ENCODE measurements at regions not wholly inside any gene's neighbourhood (a gene's known extent, or its start where the extent isn't known, plus 50 kb on each side); places are given as distances from the start of the nearest gene placed in this dataset.

DNA sequence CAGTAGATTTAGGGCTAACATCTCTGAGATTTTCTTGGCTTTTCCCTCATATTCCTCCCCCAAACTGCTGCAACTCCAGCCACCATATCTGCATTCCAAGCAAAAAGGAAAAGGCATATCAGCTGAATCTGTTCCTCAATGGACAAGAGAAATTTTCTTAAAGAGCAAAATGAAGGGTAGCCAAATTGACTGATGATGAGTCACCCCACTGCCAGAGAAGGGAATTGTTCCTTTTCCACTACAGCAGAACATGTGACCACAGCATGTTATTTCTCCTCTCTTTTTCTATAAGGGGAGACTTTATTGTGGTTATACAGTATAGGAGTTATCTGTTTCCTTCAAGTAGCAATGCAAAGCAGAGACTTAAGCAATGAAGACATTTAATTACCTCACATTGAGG, 172.5 kb downstream of the MTHFS start:
- no peak overlapping the region for H2BK15ac ChIP-seq (ENCODE audit: low read length)
- no peak overlapping the region for H3K4me2 ChIP-seq (ENCODE audit: insufficient read depth, low read length, poor library complexity, severe bottlenecking)
- no peak overlapping the region for H2BK12ac ChIP-seq (ENCODE audit: low read length)
- no peak overlapping the region for H2BK5ac ChIP-seq (ENCODE audit: low read length)
- H2AFZ ChIP-seq (ENCODE audit: low read length): no peak overlapping the region
- no peak for DNase-seq (ENCODE audit: low spot score)
- no peak overlapping the region for H2BK120ac ChIP-seq (ENCODE audit: low read depth, low read length)
- no peak overlapping the region for H4K8ac ChIP-seq (ENCODE audit: low read depth, low read length)
- no peak overlapping the region for H3K9ac ChIP-seq (ENCODE audit: low read depth, low read length, poor library complexity)
- no peak overlapping the region for H3K23ac ChIP-seq (ENCODE audit: low read depth, low read length, poor library complexity)
- H3K4me1 ChIP-seq (ENCODE audit: control insufficient read depth in 2 of 2, insufficient read depth in 1 of 2, low read depth in 1 of 2, low read length in 2 of 2): no peaks in the 10 kb centered on the region
- no peak overlapping the region for H3K27ac ChIP-seq (replicated peaks; ENCODE audit: low read length)
- H4K91ac ChIP-seq (ENCODE audit: low read depth, low read length, poor library complexity): no peak overlapping the region
- peaks cover 0 to 12% (median 0%) of the 10 kb centered on the region in 3 experiments for H3K27me3 ChIP-seq (ENCODE audit: control insufficient read depth in 3 of 3, insufficient read depth in 3 of 3, low read depth in 1 of 3, low read length in 3 of 3)
- no peak overlapping the region for H3K18ac ChIP-seq (ENCODE audit: low read length)
- no peaks in the 10 kb centered on the region for H3K36me3 ChIP-seq (replicated peaks in 1 of 2; ENCODE audit: control insufficient read depth in 2 of 2, insufficient read depth in 2 of 2, low read length in 2 of 2)
- no peaks in the 10 kb centered on the region for H3K9me3 ChIP-seq (replicated peaks in 1 of 2; ENCODE audit: control insufficient read depth in 2 of 2, insufficient read depth in 1 of 2, low read depth in 1 of 2, low read length in 2 of 2)
- H3K14ac ChIP-seq (ENCODE audit: low read length): no peak overlapping the region
- no peaks in the 10 kb centered on the region for H3K79me1 ChIP-seq (ENCODE audit: low read depth, low read length)
- no peak overlapping the region for H3K4me3 ChIP-seq (ENCODE audit: low read length in 2 of 2)
- no peak overlapping the region for H3K4ac ChIP-seq (ENCODE audit: low read length)
- no peak overlapping the region for H2AK5ac ChIP-seq (ENCODE audit: low read depth, low read length)

DNA sequence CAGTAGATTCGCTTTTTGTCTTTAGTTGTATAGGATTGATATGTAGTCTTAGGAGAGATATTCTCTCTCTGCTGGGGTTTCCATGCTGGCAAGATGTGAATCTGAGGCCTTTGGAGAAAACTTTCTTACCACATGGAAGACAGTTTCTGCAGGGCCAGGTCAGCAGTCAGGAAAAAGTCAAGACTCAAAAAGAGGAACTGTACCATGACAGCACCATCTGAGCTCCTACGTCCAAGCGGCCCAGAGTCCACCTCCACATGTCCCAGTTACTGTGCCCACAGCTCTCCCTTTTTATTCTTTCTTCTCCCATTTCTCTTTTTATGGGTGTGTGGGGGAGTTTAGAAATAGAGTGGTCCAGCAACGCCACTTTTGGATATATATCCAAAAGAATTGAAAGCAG, 172.0 kb downstream of the MTHFS start:
- Histone ChIP-seq H4K8ac (ENCODE audit: low read depth, low read length) (no peak overlapping the region), H3K4me1 (ENCODE audit: control insufficient read depth in 2 of 2, insufficient read depth in 1 of 2, low read depth in 1 of 2, low read length in 2 of 2) (no peaks in the 10 kb centered on the region), H2AFZ (ENCODE audit: low read length) (no peak overlapping the region), H3K27me3 (ENCODE audit: control insufficient read depth in 3 of 3, insufficient read depth in 3 of 3, low read depth in 1 of 3, low read length in 3 of 3) (peaks cover 0 to 8% (median 0%) of the 10 kb centered on the region in 3 experiments), H3K4ac (ENCODE audit: low read length) (no peak overlapping the region), H2BK12ac (ENCODE audit: low read length) (no peak overlapping the region), H3K9me3 (replicated peaks in 1 of 2; ENCODE audit: control insufficient read depth in 2 of 2, insufficient read depth in 1 of 2, low read depth in 1 of 2, low read length in 2 of 2) (no peaks in the 10 kb centered on the region), H4K91ac (ENCODE audit: low read depth, low read length, poor library complexity) (no peak overlapping the region), H2BK120ac (ENCODE audit: low read depth, low read length) (no peak overlapping the region), H3K79me1 (ENCODE audit: low read depth, low read length) (no peaks in the 10 kb centered on the region), H3K14ac (ENCODE audit: low read length) (no peak overlapping the region), H3K9ac (ENCODE audit: low read depth, low read length, poor library complexity) (no peak overlapping the region), H3K27ac (replicated peaks; ENCODE audit: low read length) (no peak overlapping the region), H2BK15ac (ENCODE audit: low read length) (no peak overlapping the region), H3K36me3 (replicated peaks in 1 of 2; ENCODE audit: control insufficient read depth in 2 of 2, insufficient read depth in 2 of 2, low read length in 2 of 2) (no peaks in the 10 kb centered on the region), H3K18ac (ENCODE audit: low read length) (no peak overlapping the region), H3K4me2 (ENCODE audit: insufficient read depth, low read length, poor library complexity, severe bottlenecking) (no peak overlapping the region), H2BK5ac (ENCODE audit: low read length) (no peak overlapping the region), H3K23ac (ENCODE audit: low read depth, low read length, poor library complexity) (no peak overlapping the region), H3K4me3 (ENCODE audit: low read length in 2 of 2) (no peak overlapping the region), H2AK5ac (ENCODE audit: low read depth, low read length) (no peak overlapping the region)
- DNase-seq (ENCODE audit: low spot score): no peak
- no CpG with 5 or more reads among the region's 4 CpGs for WGBS, 2 donors (ENCODE audit: extremely low coverage in 2 of 2, insufficient read length in 2 of 2, insufficient replicate concordance in 1 of 2)

DNA sequence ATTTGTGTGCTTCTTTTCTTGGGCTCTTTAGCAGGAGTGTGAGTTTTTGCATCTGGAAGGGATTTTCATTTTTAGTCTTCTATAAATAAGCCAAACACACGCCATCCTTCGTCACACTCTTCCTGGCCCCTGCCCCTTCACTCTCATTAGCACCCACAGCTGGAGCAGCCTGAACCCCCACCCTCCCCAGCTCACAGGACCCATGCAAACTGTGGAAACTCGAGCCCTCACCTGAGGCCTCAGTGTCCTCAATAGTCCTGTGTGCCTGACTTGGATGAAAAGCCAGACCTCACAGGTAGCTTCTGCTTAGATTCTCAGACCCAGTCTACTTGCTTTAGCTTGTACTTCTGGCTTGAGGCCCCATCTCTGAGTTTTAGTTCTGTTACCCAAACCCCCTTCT, 167.9 kb downstream of the MTHFS start:
- no peaks in the 10 kb centered on the region for H3K79me1 ChIP-seq (ENCODE audit: low read depth, low read length)
- no peak overlapping the region for H3K18ac ChIP-seq (ENCODE audit: low read length)
- H3K4me1 ChIP-seq (ENCODE audit: control insufficient read depth in 2 of 2, insufficient read depth in 1 of 2, low read depth in 1 of 2, low read length in 2 of 2): no peaks in the 10 kb centered on the region
- H3K23ac ChIP-seq (ENCODE audit: low read depth, low read length, poor library complexity): no peak overlapping the region
- no peak overlapping the region for H3K4ac ChIP-seq (ENCODE audit: low read length)
- no peak overlapping the region for H3K4me2 ChIP-seq (ENCODE audit: insufficient read depth, low read length, poor library complexity, severe bottlenecking)
- no peak overlapping the region for H3K14ac ChIP-seq (ENCODE audit: low read length)
- WGBS, 2 donors (ENCODE audit: extremely low coverage in 2 of 2, insufficient read length in 2 of 2, insufficient replicate concordance in 1 of 2): no CpG with 5 or more reads among the region's 3 CpGs
- no peaks in the 10 kb centered on the region for H3K9me3 ChIP-seq (replicated peaks in 1 of 2; ENCODE audit: control insufficient read depth in 2 of 2, insufficient read depth in 1 of 2, low read depth in 1 of 2, low read length in 2 of 2)
- no peak overlapping the region for H2AFZ ChIP-seq (ENCODE audit: low read length)
- no peak overlapping the region for H2AK5ac ChIP-seq (ENCODE audit: low read depth, low read length)
- H2BK120ac ChIP-seq (ENCODE audit: low read depth, low read length): no peak overlapping the region
- no peak overlapping the region for H3K4me3 ChIP-seq (ENCODE audit: low read length in 2 of 2)
- DNase-seq (ENCODE audit: low spot score): no peak
- H3K9ac ChIP-seq (ENCODE audit: low read depth, low read length, poor library complexity): no peak overlapping the region
- no peaks in the 10 kb centered on the region for H3K27me3 ChIP-seq (ENCODE audit: control insufficient read depth in 3 of 3, insufficient read depth in 3 of 3, low read depth in 1 of 3, low read length in 3 of 3)
- H3K36me3 ChIP-seq (replicated peaks in 1 of 2; ENCODE audit: control insufficient read depth in 2 of 2, insufficient read depth in 2 of 2, low read length in 2 of 2): no peaks in the 10 kb centered on the region
- no peak overlapping the region for H2BK15ac ChIP-seq (ENCODE audit: low read length)
- H4K8ac ChIP-seq (ENCODE audit: low read depth, low read length): no peak overlapping the region
- H2BK12ac ChIP-seq (ENCODE audit: low read length): no peak overlapping the region
- H3K27ac ChIP-seq (replicated peaks; ENCODE audit: low read length): no peak overlapping the region
- no peak overlapping the region for H4K91ac ChIP-seq (ENCODE audit: low read depth, low read length, poor library complexity)
- no peak overlapping the region for H2BK5ac ChIP-seq (ENCODE audit: low read length)

DNA sequence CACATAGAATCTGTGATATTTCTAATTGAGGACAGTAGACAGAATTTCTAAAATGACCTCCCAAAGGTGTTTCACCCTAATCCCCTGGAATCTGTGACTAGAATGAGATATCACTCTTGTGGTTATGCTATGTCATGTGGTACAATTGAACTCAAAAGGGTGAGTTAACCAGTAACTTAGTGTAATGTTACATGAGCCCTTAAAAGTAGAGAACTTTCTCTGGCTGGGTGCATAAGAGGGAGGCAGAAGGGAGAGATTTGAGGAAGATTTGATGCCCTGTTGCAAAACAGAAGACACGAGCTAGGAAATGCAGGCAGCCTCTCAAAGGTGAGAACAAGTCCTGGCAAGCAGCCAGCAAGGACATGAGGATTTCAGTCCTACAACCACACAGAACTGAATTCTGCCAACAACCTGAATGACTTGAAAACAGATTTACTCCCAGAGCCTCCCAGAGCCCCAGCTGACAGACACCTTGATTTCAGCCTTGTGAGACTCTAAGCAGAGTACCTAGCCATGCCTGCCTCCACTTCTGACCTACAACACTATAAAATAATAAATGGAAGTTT, 160.3 kb downstream of the MTHFS start:
- DNase-seq (ENCODE audit: low spot score): no peak
- no peak overlapping the region for H3K4me3 ChIP-seq (ENCODE audit: low read length in 2 of 2)
- no peaks in the 10 kb centered on the region for H3K9me3 ChIP-seq (replicated peaks in 1 of 2; ENCODE audit: control insufficient read depth in 2 of 2, insufficient read depth in 1 of 2, low read depth in 1 of 2, low read length in 2 of 2)
- H3K4me1 ChIP-seq (ENCODE audit: control insufficient read depth in 2 of 2, insufficient read depth in 1 of 2, low read depth in 1 of 2, low read length in 2 of 2): no peaks in the 10 kb centered on the region
- H3K18ac ChIP-seq (ENCODE audit: low read length): no peak overlapping the region
- WGBS, 2 donors (ENCODE audit: extremely low coverage in 2 of 2, insufficient read length in 2 of 2, insufficient replicate concordance in 1 of 2): no CpG with 5 or more reads among the region's 1 CpG
- H2BK12ac ChIP-seq (ENCODE audit: low read length): no peak overlapping the region
- H2BK15ac ChIP-seq (ENCODE audit: low read length): no peak overlapping the region
- H2BK5ac ChIP-seq (ENCODE audit: low read length): no peak overlapping the region
- H3K36me3 ChIP-seq (replicated peaks in 1 of 2; ENCODE audit: control insufficient read depth in 2 of 2, insufficient read depth in 2 of 2, low read length in 2 of 2): no peaks in the 10 kb centered on the region
- no peak overlapping the region for H3K23ac ChIP-seq (ENCODE audit: low read depth, low read length, poor library complexity)
- H4K8ac ChIP-seq (ENCODE audit: low read depth, low read length): no peak overlapping the region
- H3K79me1 ChIP-seq (ENCODE audit: low read depth, low read length): no peaks in the 10 kb centered on the region
- no peaks in the 10 kb centered on the region for H3K27me3 ChIP-seq (ENCODE audit: control insufficient read depth in 3 of 3, insufficient read depth in 3 of 3, low read depth in 1 of 3, low read length in 3 of 3)
- no peak overlapping the region for H2BK120ac ChIP-seq (ENCODE audit: low read depth, low read length)
- no peak overlapping the region for H2AK5ac ChIP-seq (ENCODE audit: low read depth, low read length)
- no peak overlapping the region for H3K4ac ChIP-seq (ENCODE audit: low read length)
- H3K27ac ChIP-seq (replicated peaks; ENCODE audit: low read length): no peak overlapping the region
- H4K91ac ChIP-seq (ENCODE audit: low read depth, low read length, poor library complexity): no peak overlapping the region
- no peak overlapping the region for H3K4me2 ChIP-seq (ENCODE audit: insufficient read depth, low read length, poor library complexity, severe bottlenecking)
- H2AFZ ChIP-seq (ENCODE audit: low read length): no peak overlapping the region
- no peak overlapping the region for H3K9ac ChIP-seq (ENCODE audit: low read depth, low read length, poor library complexity)
- no peak overlapping the region for H3K14ac ChIP-seq (ENCODE audit: low read length)
